ENCODE measurements at regions not wholly inside any gene's neighbourhood (a gene's known extent, or its start where the extent isn't known, plus 50 kb on each side); places are given as distances from the start of the nearest gene placed in this dataset.

GRCh38 chr11:113557926-113558325 lies 82.7 kb upstream of the DRD2 start (continued):
- TF ChIP-seq REST (IDR thresholded peaks at IDR 0.05; ENCODE audit: unreplicated experiment) (no peak), ZNF331 (CRISPR knock-in tag; IDR thresholded peaks at IDR 0.05; ENCODE audit: low read depth) (no peak), POLR2AphosphoS5 (IDR thresholded peaks at IDR 0.05; ENCODE audit: low read depth) (no peak), JUNB (IDR thresholded peaks at IDR 0.05; ENCODE audit: unreplicated experiment) (no peak), EZH2 (IDR thresholded peaks at IDR 0.05; ENCODE audit: low read depth, unreplicated experiment) (no peak), CREB1 (CRISPR knock-in tag; IDR thresholded peaks at IDR 0.05; ENCODE audit: low read depth) (no peak), ETS1 (IDR thresholded peaks at IDR 0.05) (no peak), EZH2phosphoT487 (IDR thresholded peaks at IDR 0.05; ENCODE audit: unreplicated experiment) (no peak), ZNF114 (CRISPR knock-in tag; IDR thresholded peaks at IDR 0.05) (no peak), STAT1 (IDR thresholded peaks at IDR 0.05; ENCODE audit: unreplicated experiment) (no peak), NANOG (IDR thresholded peaks at IDR 0.05; ENCODE audit: borderline replicate concordance) (no peak)

DNA sequence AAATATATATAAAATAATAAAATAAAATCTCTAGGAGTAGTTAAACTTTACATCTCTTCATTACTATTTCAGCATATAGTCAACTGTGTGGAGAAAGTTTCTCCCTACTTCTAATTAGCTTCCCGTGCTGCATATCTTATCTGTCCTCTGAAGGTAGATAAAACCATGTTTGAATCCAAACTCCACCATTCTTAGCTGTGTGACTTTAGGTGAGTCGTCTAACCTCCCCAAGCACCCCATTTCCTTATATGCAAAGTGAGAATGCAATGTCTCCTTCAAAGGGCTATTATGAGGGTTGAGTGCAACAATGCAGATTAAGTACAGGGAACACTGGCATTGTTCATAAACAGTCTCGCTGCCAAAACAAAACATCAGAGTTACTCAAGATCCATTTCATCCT lies 80.8 kb upstream of the DRD2 start:
- Histone ChIP-seq H3K27me3 (ENCODE audit: insufficient read depth) (no peaks in the 10 kb centered on the region), H3K4me1 (ENCODE audit: insufficient read depth) (peaks cover 29% of the 10 kb centered on the region), H3F3A (replicated peaks; ENCODE audit: low read depth) (no peaks in the 10 kb centered on the region), H2AFZ (0 out of 2 replicates have a peak overlapping the region, but pooled peaks have one; percentile 32), H3K27ac (ENCODE audit: low read depth) (no peak overlapping the region), H4K20me1 (replicated peaks; ENCODE audit: insufficient read depth) (no peaks in the 10 kb centered on the region), H3K4me2 (no peak overlapping the region), H3K4me3 (no peak overlapping the region), H3K36me3 (ENCODE audit: insufficient read depth) (no peaks in the 10 kb centered on the region), H3K9me2 (ENCODE audit: insufficient read depth) (no peaks in the 10 kb centered on the region), H3K79me2 (replicated peaks; ENCODE audit: insufficient read depth) (no peaks in the 10 kb centered on the region)
- H3K4me3 Mint-ChIP-seq, result no peak overlapping the region
- H3K36me3 Mint-ChIP-seq (ENCODE audit: low read depth), result no peaks in the 10 kb centered on the region
- ATAC-seq, result no peak
- peaks cover 45% of the 10 kb centered on the region for H3K4me1 Mint-ChIP-seq
- no peak for DNase-seq (ENCODE audit: low spot score)
- no peaks in the 10 kb centered on the region; the same call in 2 of the 3 replicates for H3K9me3 Mint-ChIP-seq
- H3K27ac Mint-ChIP-seq, result no peak overlapping the region
- H3K27me3 Mint-ChIP-seq (ENCODE audit: insufficient read depth, low read depth, poor library complexity), result peaks cover 5% of the 10 kb centered on the region
- TF ChIP-seq CREB1 (CRISPR knock-in tag; IDR thresholded peaks at IDR 0.05; ENCODE audit: low read depth) (no peak), REST (IDR thresholded peaks at IDR 0.05; ENCODE audit: unreplicated experiment) (no peak), JUNB (IDR thresholded peaks at IDR 0.05; ENCODE audit: unreplicated experiment) (no peak)
- TF ChIP-seq, protein P1, sequence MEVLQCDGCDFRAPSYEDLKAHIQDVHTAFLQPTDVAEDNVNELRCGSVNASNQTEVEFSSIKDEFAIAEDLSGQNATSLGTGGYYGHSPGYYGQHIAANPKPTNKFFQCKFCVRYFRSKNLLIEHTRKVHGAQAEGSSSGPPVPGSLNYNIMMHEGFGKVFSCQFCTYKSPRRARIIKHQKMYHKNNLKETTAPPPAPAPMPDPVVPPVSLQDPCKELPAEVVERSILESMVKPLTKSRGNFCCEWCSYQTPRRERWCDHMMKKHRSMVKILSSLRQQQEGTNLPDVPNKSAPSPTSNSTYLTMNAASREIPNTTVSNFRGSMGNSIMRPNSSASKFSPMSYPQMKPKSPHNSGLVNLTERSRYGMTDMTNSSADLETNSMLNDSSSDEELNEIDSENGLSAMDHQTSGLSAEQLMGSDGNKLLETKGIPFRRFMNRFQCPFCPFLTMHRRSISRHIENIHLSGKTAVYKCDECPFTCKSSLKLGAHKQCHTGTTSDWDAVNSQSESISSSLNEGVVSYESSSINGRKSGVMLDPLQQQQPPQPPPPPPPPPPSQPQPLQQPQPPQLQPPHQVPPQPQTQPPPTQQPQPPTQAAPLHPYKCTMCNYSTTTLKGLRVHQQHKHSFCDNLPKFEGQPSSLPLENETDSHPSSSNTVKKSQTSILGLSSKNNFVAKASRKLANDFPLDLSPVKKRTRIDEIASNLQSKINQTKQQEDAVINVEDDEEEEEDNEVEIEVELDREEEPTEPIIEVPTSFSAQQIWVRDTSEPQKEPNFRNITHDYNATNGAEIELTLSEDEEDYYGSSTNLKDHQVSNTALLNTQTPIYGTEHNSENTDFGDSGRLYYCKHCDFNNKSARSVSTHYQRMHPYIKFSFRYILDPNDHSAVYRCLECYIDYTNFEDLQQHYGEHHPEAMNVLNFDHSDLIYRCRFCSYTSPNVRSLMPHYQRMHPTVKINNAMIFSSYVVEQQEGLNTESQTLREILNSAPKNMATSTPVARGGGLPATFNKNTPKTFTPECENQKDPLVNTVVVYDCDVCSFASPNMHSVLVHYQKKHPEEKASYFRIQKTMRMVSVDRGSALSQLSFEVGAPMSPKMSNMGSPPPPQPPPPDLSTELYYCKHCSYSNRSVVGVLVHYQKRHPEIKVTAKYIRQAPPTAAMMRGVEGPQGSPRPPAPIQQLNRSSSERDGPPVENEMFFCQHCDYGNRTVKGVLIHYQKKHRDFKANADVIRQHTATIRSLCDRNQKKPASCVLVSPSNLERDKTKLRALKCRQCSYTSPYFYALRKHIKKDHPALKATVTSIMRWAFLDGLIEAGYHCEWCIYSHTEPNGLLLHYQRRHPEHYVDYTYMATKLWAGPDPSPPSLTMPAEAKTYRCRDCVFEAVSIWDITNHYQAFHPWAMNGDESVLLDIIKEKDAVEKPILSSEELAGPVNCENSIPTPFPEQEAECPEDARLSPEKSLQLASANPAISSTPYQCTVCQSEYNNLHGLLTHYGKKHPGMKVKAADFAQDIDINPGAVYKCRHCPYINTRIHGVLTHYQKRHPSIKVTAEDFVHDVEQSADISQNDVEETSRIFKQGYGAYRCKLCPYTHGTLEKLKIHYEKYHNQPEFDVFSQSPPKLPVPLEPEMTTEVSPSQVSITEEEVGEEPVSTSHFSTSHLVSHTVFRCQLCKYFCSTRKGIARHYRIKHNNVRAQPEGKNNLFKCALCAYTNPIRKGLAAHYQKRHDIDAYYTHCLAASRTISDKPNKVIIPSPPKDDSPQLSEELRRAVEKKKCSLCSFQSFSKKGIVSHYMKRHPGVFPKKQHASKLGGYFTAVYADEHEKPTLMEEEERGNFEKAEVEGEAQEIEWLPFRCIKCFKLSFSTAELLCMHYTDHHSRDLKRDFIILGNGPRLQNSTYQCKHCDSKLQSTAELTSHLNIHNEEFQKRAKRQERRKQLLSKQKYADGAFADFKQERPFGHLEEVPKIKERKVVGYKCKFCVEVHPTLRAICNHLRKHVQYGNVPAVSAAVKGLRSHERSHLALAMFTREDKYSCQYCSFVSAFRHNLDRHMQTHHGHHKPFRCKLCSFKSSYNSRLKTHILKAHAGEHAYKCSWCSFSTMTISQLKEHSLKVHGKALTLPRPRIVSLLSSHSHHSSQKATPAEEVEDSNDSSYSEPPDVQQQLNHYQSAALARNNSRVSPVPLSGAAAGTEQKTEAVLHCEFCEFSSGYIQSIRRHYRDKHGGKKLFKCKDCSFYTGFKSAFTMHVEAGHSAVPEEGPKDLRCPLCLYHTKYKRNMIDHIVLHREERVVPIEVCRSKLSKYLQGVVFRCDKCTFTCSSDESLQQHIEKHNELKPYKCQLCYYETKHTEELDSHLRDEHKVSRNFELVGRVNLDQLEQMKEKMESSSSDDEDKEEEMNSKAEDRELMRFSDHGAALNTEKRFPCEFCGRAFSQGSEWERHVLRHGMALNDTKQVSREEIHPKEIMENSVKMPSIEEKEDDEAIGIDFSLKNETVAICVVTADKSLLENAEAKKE (CRISPR knock-in tag; IDR thresholded peaks at IDR 0.05), result no peak
